GM12872 (cell line): ENCODE measurements at regions not wholly inside any gene's neighbourhood (a gene's known extent, or its start where the extent isn't known, plus 50 kb on each side); places are given as distances from the start of the nearest gene placed in this dataset.

Experiments
- TF ChIP-seq, protein P1 (sequence below): IDR thresholded peaks from 3 replicates; pipeline ENCODE4 v1.5.1; 2011; ENCODE audit warnings: low read depth, mild to moderate bottlenecking, low read length, moderate library complexity; ENCODE audit not compliant: insufficient read depth

DNA sequence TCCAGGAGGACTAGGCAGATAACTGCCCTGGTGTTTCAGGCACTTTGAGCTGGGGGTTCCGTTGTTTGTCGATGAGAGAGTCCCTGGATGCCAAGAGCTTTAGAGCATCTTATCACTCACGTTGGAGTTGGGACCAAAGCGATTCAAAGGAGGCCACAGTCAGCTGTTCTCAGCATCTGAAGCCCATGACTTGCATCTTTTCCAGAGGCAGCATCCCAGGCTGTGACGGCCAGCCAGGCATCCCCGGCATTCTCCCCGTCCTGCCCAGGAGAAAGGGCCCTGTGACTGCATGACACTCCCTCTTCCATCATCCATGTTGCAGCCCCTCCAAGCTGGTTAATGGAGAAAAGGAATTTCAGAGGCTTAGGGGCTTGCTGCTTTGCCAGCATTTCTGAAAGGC is 520.3 kb downstream of the CDH26 start:
- TF ChIP-seq, protein P1, sequence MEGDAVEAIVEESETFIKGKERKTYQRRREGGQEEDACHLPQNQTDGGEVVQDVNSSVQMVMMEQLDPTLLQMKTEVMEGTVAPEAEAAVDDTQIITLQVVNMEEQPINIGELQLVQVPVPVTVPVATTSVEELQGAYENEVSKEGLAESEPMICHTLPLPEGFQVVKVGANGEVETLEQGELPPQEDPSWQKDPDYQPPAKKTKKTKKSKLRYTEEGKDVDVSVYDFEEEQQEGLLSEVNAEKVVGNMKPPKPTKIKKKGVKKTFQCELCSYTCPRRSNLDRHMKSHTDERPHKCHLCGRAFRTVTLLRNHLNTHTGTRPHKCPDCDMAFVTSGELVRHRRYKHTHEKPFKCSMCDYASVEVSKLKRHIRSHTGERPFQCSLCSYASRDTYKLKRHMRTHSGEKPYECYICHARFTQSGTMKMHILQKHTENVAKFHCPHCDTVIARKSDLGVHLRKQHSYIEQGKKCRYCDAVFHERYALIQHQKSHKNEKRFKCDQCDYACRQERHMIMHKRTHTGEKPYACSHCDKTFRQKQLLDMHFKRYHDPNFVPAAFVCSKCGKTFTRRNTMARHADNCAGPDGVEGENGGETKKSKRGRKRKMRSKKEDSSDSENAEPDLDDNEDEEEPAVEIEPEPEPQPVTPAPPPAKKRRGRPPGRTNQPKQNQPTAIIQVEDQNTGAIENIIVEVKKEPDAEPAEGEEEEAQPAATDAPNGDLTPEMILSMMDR: no peak

DNA sequence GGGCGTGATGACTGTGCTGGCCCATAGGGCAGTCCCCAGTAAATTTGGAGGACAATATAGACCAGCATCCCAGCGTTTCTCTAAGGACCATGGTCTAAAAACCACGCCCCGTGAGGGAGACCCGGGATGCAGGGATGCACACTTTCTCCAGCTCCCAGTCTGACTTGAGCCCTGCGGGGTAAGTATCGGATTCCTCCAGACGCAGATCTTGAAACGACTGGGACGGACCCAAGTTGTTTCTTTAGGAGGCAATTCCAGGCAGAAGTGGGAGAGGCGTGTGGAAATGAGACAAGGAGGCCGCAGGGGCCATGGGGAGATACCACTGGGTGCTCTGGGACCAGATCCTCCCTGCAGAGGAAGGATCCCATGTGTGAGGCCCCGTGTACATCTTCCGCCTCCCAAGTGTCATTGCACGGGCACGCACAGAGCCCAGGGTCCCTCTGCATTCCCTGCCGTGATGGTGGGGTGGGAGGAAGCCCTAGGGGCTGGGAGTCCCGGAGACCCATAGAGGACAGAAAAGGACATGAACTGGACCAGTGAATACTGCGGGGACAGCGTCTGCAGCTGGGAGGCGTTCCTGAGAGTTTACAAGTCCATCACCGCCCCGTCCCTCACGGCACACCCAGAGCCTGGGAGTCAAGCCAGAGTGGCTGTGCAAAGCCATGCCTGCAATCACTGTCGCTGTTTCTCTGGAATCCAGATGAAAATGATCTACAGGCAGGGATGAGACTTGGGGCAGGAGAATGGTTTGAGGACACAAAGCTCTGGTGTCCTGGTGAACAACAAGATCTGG is 522.9 kb downstream of the CDH26 start:
- TF ChIP-seq, protein P1: no peak

DNA sequence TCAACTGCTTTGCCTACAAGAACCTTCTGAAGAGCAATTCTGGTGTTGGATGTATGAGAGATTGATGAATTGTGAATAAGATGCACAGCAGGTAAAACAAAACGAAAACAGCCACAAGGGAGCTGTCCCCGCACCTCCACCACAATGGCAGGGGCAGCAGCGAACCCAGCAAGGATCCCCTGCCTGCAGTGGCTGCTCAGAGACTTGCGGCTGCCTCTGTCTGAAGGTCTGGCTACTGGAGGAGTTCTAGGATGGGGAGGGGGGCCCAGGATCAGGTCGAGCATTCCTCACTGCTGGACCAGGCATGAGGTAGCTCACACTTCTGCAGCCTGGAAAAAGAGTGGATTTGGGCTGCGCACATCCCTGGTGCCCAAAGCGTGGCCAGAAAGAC is 523.5 kb downstream of the CDH26 start:
- TF ChIP-seq, protein P1: no peak

DNA sequence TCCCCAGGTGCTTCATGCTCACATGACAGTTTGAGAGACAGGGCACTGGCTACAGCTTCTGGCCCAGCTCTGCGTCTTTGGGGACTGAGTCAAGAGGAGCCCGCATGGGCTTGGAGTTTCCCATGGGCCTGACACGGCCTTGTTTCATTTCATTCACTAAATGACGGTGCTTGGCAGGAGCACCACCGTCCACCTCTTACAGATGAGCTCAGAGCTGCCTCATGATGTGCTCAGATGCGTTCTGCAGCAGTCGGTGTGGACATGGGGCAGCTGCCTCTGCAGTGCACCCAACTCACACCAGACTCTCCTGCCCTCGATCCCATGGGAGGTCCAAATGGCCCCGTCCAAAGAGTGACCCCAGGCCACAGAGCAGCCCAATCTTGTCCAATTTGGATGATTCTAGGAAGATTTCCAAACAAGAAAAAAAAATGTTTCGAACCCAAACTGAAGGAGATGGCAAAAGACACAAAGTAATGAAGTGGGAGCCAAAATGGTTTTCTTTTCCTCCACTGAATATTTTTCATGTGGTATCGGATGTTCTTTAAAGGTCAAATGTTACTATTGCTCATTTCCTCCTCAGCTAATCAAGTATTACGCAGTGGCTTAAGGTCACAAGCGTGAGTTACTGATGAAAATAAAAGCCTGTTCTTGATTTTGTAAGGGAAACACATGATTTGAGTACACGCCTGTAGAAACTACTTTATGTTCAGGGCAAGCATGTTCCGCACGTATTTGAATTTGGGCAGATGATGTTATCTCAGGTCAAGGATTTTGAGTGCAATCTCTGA is 524.2 kb downstream of the CDH26 start:
- TF ChIP-seq, protein P1: no peak

DNA sequence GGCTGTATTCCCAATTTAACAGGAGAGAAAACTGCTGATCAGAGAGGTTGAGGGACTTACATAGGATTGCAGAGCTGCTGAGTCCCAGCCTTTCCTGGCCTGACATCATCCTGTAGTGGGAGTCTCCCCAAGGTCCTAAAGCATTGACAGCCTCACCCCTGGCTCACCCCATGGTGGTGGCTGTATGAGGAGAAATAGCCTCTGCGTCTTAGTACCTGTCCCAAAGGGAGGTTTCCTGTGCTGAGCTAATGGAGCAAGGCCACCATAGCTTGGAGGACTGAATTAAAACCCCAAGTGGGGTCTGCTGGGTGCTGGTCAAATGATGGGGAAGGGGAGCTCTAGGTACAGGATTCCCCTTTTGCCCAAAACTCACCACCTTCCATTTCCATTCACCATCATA is 525.1 kb downstream of the CDH26 start:
- TF ChIP-seq, protein P1: no peak

DNA sequence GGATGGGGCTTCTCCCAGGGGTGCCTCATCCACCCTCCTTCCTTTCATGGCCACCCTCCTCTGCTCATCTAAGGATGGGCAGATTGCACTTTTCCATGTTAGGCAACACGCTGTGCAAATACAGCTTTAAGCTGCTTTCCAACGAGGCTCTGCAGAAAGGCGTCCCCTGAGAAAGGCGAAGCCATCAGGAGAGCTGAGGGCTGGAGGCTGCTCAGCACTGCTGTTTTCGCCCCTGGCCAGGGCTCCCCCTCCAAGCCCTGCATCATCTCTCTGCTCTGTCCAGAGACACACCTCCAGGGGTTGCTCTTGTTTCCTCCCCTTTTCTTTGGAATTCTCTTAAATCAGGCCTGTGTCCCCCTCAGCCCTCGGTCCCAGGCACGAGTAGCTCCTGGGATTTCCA is 526.1 kb downstream of the CDH26 start:
- TF ChIP-seq, protein P1: no peak

DNA sequence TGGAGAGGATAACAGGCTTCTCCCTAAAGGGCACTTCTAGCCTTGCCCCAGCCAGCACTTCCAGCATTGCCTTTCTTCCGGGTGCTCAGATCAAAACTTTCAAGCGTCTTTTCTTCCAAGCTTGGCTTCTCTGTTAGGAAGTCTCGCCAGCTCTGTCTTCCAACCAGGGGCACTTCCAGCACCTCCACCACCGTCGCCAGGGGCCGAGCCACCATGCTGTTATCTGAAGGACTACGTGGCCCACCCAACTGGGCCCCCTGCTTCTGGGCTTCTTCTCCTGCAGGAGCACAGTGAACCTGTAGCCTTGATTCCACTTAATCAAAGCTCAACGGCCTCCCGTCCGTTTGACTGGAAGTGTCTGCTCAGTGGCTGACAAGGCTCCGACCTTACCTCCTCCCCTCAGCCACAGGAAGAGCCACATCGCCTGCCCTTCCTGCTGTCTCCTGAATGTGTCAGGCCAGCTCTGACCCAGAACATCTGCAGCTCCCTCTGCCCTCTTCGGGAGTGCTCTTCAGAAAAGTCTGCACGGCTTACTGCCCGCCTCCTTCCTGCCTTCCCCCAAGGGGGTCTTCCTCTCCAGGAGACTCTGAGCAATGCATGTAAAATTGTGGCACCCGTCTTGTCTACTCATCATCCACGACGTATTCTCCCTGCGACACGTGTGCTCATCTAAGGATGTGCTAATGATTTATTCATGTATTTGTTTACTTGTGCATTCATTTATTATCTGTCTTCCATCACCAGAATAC is 527.0 kb downstream of the CDH26 start:
- TF ChIP-seq, protein P1: no peak
